ENCODE measurements at regions not wholly inside any gene's neighbourhood (a gene's known extent, or its start where the extent isn't known, plus 50 kb on each side); places are given as distances from the start of the nearest gene placed in this dataset.

DNA sequence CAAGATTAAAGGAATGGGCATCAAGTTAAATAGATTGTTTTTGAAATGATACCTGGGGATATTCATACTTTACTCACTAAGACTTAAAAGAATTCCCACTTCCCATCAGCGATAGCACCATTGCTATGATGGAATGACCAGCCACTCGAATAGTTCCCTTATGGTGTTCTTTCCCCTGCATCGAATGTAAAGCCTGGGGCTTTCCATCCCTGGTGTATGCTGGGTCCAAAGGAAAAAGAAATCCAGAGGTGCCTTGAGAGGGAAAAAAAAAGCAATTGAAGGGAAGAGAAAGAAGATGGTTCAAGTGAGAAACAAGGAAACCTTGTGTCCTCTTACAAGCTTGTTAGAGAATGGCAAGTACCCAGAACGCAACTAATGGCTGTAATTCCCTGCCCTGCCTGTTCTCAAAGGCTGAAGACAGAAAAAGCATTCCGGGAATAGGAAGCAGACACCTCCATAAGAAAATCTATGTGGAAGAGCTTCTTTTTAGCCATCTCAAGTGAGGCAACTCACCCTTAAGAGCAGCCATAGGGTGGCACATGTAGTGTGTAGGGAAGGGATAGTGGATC is 351.1 kb upstream of the DAB2 start:
- no peaks in the 10 kb centered on the region for H3K9me3 ChIP-seq (ENCODE audit: control insufficient read depth in 2 of 3, insufficient read depth in 1 of 3, low read length in 3 of 3)
- H3K4me1 ChIP-seq (ENCODE audit: control insufficient read depth in 2 of 3, insufficient read depth in 2 of 3, low read depth in 1 of 3, low read length in 3 of 3), result no peaks in the 10 kb centered on the region
- TF ChIP-seq, protein P1, sequence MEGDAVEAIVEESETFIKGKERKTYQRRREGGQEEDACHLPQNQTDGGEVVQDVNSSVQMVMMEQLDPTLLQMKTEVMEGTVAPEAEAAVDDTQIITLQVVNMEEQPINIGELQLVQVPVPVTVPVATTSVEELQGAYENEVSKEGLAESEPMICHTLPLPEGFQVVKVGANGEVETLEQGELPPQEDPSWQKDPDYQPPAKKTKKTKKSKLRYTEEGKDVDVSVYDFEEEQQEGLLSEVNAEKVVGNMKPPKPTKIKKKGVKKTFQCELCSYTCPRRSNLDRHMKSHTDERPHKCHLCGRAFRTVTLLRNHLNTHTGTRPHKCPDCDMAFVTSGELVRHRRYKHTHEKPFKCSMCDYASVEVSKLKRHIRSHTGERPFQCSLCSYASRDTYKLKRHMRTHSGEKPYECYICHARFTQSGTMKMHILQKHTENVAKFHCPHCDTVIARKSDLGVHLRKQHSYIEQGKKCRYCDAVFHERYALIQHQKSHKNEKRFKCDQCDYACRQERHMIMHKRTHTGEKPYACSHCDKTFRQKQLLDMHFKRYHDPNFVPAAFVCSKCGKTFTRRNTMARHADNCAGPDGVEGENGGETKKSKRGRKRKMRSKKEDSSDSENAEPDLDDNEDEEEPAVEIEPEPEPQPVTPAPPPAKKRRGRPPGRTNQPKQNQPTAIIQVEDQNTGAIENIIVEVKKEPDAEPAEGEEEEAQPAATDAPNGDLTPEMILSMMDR (IDR thresholded peaks at IDR 0.05; ENCODE audit: borderline replicate concordance, extremely low read depth, insufficient read depth), result no peak
- intact Hi-C loops (cut with DNase I), result no loop called here
- no peaks in the 10 kb centered on the region for H3K36me3 ChIP-seq (ENCODE audit: control insufficient read depth in 2 of 3, insufficient read depth in 3 of 3, low read length in 3 of 3)
- H3K27ac ChIP-seq (ENCODE audit: low read depth in 2 of 2, low read length in 2 of 2), result no peak overlapping the region
- no peak overlapping the region for H3K4me3 ChIP-seq (ENCODE audit: low read length in 3 of 3)
- DNase-seq, result no peak
- FAIRE-seq, result no peak
- H3K27me3 ChIP-seq (ENCODE audit: control insufficient read depth, insufficient read depth, low read length), result no peaks in the 10 kb centered on the region
- H3K9ac ChIP-seq (ENCODE audit: low read length in 3 of 3), result no peak overlapping the region

DNA sequence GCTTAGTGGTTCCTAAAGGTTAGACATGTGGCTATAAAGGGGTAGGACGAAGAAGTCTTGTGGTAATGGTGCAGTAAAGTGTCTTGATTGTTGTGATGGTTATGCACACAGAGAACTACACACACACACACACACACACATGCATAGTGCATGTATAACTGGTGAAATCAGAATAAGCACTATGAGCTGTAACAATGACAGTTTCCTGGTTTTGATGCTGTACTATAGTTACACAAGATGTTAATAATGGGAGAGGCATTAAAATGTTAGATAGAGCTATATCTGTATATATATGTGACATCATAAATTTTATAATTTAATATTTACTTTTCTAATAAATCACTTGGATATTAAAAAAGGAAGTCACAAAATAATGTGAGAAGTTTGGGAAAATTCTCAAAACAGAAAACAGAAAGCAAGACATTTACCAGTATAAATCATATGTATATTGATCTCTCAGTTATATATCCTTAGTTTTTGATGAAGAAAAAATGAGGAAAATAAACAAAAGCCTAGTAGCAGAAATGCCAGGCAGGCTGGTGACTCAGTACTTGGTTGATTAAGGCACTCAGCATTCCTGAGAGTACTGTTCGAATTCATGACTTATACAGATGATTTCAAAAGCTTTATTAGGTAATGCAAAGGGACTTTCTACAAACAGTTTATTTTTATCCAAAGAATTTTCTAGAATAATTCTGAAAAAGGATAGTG is 350.5 kb upstream of the DAB2 start:
- Histone ChIP-seq H3K4me1 (ENCODE audit: control insufficient read depth in 2 of 3, insufficient read depth in 2 of 3, low read depth in 1 of 3, low read length in 3 of 3) (no peaks in the 10 kb centered on the region), H3K27me3 (ENCODE audit: control insufficient read depth, insufficient read depth, low read length) (no peaks in the 10 kb centered on the region), H3K9me3 (ENCODE audit: control insufficient read depth in 2 of 3, insufficient read depth in 1 of 3, low read length in 3 of 3) (no peaks in the 10 kb centered on the region), H3K9ac (ENCODE audit: low read length in 3 of 3) (no peak overlapping the region), H3K36me3 (ENCODE audit: control insufficient read depth in 2 of 3, insufficient read depth in 3 of 3, low read length in 3 of 3) (no peaks in the 10 kb centered on the region), H3K4me3 (ENCODE audit: low read length in 3 of 3) (no peak overlapping the region), H3K27ac (ENCODE audit: low read depth in 2 of 2, low read length in 2 of 2) (no peak overlapping the region)
- DNase-seq (no peak), FAIRE-seq (peak; percentile 52)
- intact Hi-C loops (cut with DNase I), result no loop called here
- TF ChIP-seq, protein P1 (IDR thresholded peaks at IDR 0.05; ENCODE audit: borderline replicate concordance, extremely low read depth, insufficient read depth), result no peak

DNA sequence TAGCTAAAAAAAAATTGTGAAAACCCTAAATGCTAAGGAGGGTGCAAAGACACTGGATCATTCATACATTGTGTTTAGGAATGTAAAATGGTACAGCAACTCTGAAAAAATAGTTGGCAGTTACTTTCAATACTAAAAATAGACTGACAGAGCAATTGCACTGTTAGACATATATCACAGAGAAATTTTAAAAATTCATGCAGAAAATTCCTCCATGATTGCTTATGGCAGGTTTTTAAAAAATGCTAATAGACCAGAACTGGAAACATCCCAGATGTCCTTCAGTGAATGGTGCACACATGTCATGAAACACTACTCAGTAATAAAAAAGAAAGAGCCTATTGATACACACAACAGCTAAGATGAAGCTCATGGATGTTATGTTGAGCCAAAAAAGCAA is 349.8 kb upstream of the DAB2 start:
- Histone ChIP-seq H3K9me3 (ENCODE audit: control insufficient read depth in 2 of 3, insufficient read depth in 1 of 3, low read length in 3 of 3) (no peaks in the 10 kb centered on the region), H3K4me3 (ENCODE audit: low read length in 3 of 3) (no peak overlapping the region), H3K27me3 (ENCODE audit: control insufficient read depth, insufficient read depth, low read length) (no peaks in the 10 kb centered on the region), H3K36me3 (ENCODE audit: control insufficient read depth in 2 of 3, insufficient read depth in 3 of 3, low read length in 3 of 3) (no peaks in the 10 kb centered on the region), H3K4me1 (ENCODE audit: control insufficient read depth in 2 of 3, insufficient read depth in 2 of 3, low read depth in 1 of 3, low read length in 3 of 3) (no peaks in the 10 kb centered on the region), H3K27ac (ENCODE audit: low read depth in 2 of 2, low read length in 2 of 2) (no peak overlapping the region), H3K9ac (ENCODE audit: low read length in 3 of 3) (no peak overlapping the region)
- TF ChIP-seq, protein P1 (IDR thresholded peaks at IDR 0.05; ENCODE audit: borderline replicate concordance, extremely low read depth, insufficient read depth), result no peak
- intact Hi-C loops (cut with DNase I), result no loop called here
- no peak for FAIRE-seq
- no peak for DNase-seq
